Stimulated activated CD4-positive, alpha-beta T cell treated with anti-CD3 and anti-CD28 coated beads, Interleukin-15, amount 100 ng/mL, for 24 hours (primary cell): ENCODE measurements at regions not wholly inside any gene's neighbourhood (a gene's known extent, or its start where the extent isn't known, plus 50 kb on each side); places are given as distances from the start of the nearest gene placed in this dataset.
"Not testable (repeated sequence)": the region's sequence is repeated elsewhere in the genome, so short reads cannot be mapped to it uniquely, and the experiment has no call there.

ENCODE experiments used
- DNase-seq: peaks from one replicate; pipeline ENCODE4 v3.0.0-alpha.2; 2020

GRCh38 chr3:197430502-197430901 is 125.3 kb downstream of the BDH1 start:
- no peak for DNase-seq

GRCh38 chr3:197428952-197429351 is 126.8 kb downstream of the BDH1 start:
- no peak for DNase-seq

GRCh38 chr3:197428117-197428801 is 127.5 kb downstream of the BDH1 start:
- peak; percentile 84 for DNase-seq

- DNase-seq, result no peak
Observed at GRCh38 chr3:197427021-197427420, 128.6 kb upstream of the DLG1 start.

GRCh38 chr3:197426121-197426566 is 127.7 kb upstream of the DLG1 start:
- DNase-seq, result no peak

- no peak for DNase-seq
Observed at GRCh38 chr3:197425485-197426120, 127.2 kb upstream of the DLG1 start.

GRCh38 chr3:197424674-197425484 is 126.5 kb upstream of the DLG1 start:
- DNase-seq, result no peak

GRCh38 chr3:197424266-197424665 is 125.9 kb upstream of the DLG1 start:
- no peak for DNase-seq

- DNase-seq, result no peak
Observed at GRCh38 chr3:197423376-197423775, 125.0 kb upstream of the DLG1 start.

GRCh38 chr3:197422506-197422905 is 124.1 kb upstream of the DLG1 start:
- no peak for DNase-seq

- no peak for DNase-seq
Observed at GRCh38 chr3:197421021-197421420, 122.6 kb upstream of the DLG1 start.

GRCh38 chr3:197420566-197420965 is 122.2 kb upstream of the DLG1 start:
- DNase-seq, result no peak

- no peak for DNase-seq
Observed at GRCh38 chr3:197420115-197420514, 121.7 kb upstream of the DLG1 start.

GRCh38 chr3:197419696-197420095 is 121.3 kb upstream of the DLG1 start:
- no peak for DNase-seq

- DNase-seq, result no peak
Observed at GRCh38 chr3:197417911-197418618, 119.7 kb upstream of the DLG1 start.

- no peak for DNase-seq
Observed at GRCh38 chr3:197417441-197417840, 119.0 kb upstream of the DLG1 start.

- DNase-seq, result not testable (repeated sequence)
Observed at GRCh38 chr3:197411899-197412298, 113.5 kb upstream of the DLG1 start.

- not testable (repeated sequence) for DNase-seq
Observed at GRCh38 chr3:197410170-197410569, 111.8 kb upstream of the DLG1 start.

- DNase-seq, result no peak
Observed at GRCh38 chr3:197408177-197408957, 110.0 kb upstream of the DLG1 start.

- DNase-seq, result no peak
Observed at GRCh38 chr3:197407526-197407925, 109.1 kb upstream of the DLG1 start.

- no peak for DNase-seq
Observed at GRCh38 chr3:197407053-197407452, 108.6 kb upstream of the DLG1 start.

- no peak for DNase-seq
Observed at GRCh38 chr3:197406266-197406665, 107.9 kb upstream of the DLG1 start.
